K562 (cell line): ENCODE measurements at regions not wholly inside any gene's neighbourhood (a gene's known extent, or its start where the extent isn't known, plus 50 kb on each side); places are given as distances from the start of the nearest gene placed in this dataset.

Experiments
- ATAC-seq: fragments of 200-7000 bp; cut with Tn5 transposase; 3 replicates; pipeline ENCODE4 v1.9.1; 2020; ENCODE audit warnings: moderate library complexity
- BruUV-seq: library from RNA; stranded (reverse); fragments of 400-500 nt; replicated peaks from 2 replicates; lab custom pipeline; 2021; lab: Mats Ljungman, UMichigan
- CTCF ChIA-PET: fragments of 300-600 bp; formaldehyde crosslinking; extraction: SDS; loops from one replicate; lab custom pipeline; 2021; ENCODE audit warnings: low intra/inter-chr PET ratio; lab: Yijun Ruan, JAX
- POLR2A ChIA-PET: fragments of 300-600, 350-650 bp; sonication (Branson Sonifier 250); formaldehyde crosslinking; extraction: SDS; loops from one replicate; lab custom pipeline; 2021; ENCODE audit warnings: antibody characterized with exemption, inconsistent platforms; lab: Yijun Ruan, JAX
- DNase-seq, 4 experiments: peaks; one replicate each; pipeline versions ENCODE4 v3.0.0 to v3.0.0-alpha.2; 2011 to 2018; ENCODE audit warnings: low spot score in 3 of 4, mixed read lengths in 3 of 4; ENCODE audit errors: extremely low read depth in 1 of 4
- FAIRE-seq: peaks from 2 replicates; lab custom pipeline; 2011; peaks lifted over from hg19 to GRCh38; lab: Jason Lieb, UNC
- H2AFZ ChIP-seq: 2 replicates; pipeline ENCODE4 v1.6.0; 2011; ENCODE audit warnings: low read depth, low read length, control low read depth, inconsistent platforms
- H3K27ac ChIP-seq: fragments of 200-600 bp; 3 replicates; pipeline ENCODE4 v1.8.0; 2011; ENCODE audit warnings: low read depth, mild to moderate bottlenecking, control low read depth, inconsistent platforms, low read length, moderate library complexity, mixed read lengths; ENCODE audit errors: extremely low read depth
- H3K27me3 ChIP-seq, 2 experiments: fragments of 300-600 bp in 1 of 2; 2 replicates in 1 of 2; 3 replicates in 1 of 2; pipeline versions ENCODE4 v1.6.0 to v1.8.0; 2011; ENCODE audit warnings: inconsistent platforms in 2 of 2, low read length in 2 of 2, mild to moderate bottlenecking in 1 of 2, mixed read lengths in 1 of 2, moderate library complexity in 1 of 2; ENCODE audit not compliant: control insufficient read depth in 2 of 2, insufficient read depth in 2 of 2
- H3K36me3 ChIP-seq: fragments of 300-600 bp; 3 replicates; pipeline ENCODE4 v1.8.0; 2011; ENCODE audit warnings: mild to moderate bottlenecking, low read length, inconsistent platforms; ENCODE audit not compliant: control insufficient read depth, insufficient read depth
- H3K4me1 ChIP-seq, 2 experiments: fragments of 200-600 bp in 1 of 2; replicated peaks in 1 of 2; 2 replicates in 1 of 2; 3 replicates in 1 of 2; pipeline versions ENCODE4 v1.5.1 to v1.8.0; 2011; ENCODE audit warnings: inconsistent platforms in 2 of 2, low read length in 2 of 2, mild to moderate bottlenecking in 1 of 2, mixed read lengths in 1 of 2, moderate library complexity in 1 of 2; ENCODE audit not compliant: control insufficient read depth in 2 of 2, insufficient read depth in 2 of 2
- H3K4me2 ChIP-seq: 2 replicates; pipeline ENCODE4 v1.6.1; 2011; ENCODE audit warnings: low read length, control low read depth, inconsistent platforms, mixed read lengths; ENCODE audit not compliant: insufficient read depth
- H3K4me3 ChIP-seq: fragments of 200-600 bp; sonication (generic), shearing (Covaris generic); 2 replicates; pipeline ENCODE4 v1.5.1; 2016; ENCODE audit warnings: control low read depth, inconsistent platforms
- H3K79me2 ChIP-seq: fragments of 200-600 bp; 3 replicates; pipeline ENCODE4 v1.8.0; 2011; ENCODE audit warnings: low read length, inconsistent platforms; ENCODE audit not compliant: control insufficient read depth, insufficient read depth
- H3K9ac ChIP-seq, 2 experiments: 2 replicates each; pipeline versions ENCODE4 v1.6.0 to v1.6.1; 2011; ENCODE audit warnings: low read depth in 2 of 2, low read length in 2 of 2, control low read depth in 1 of 2, inconsistent platforms in 1 of 2, mild to moderate bottlenecking in 1 of 2, mixed read lengths in 1 of 2; ENCODE audit not compliant: insufficient read depth in 1 of 2
- H3K9me1 ChIP-seq: one replicate; pipeline ENCODE4 v1.6.0; 2011; ENCODE audit warnings: inconsistent platforms, mild to moderate bottlenecking, low read length, moderate library complexity; ENCODE audit not compliant: control insufficient read depth, insufficient read depth
- H3K9me3 ChIP-seq: replicated peaks from 2 replicates; pipeline ENCODE4 v1.5.1; 2011; ENCODE audit warnings: low read depth, low read length, inconsistent platforms; ENCODE audit not compliant: control insufficient read depth, insufficient read depth
- H4K20me1 ChIP-seq: replicated peaks from 2 replicates; pipeline ENCODE4 v1.6.1; 2011; ENCODE audit warnings: low read length, inconsistent platforms, mixed read lengths; ENCODE audit not compliant: control insufficient read depth, insufficient read depth
- ATF1 ChIP-seq, 2 experiments: fragments of 450-650 bp in 1 of 2; IDR thresholded peaks; 2 replicates each; pipeline ENCODE4 v1.6.1; 2016; ENCODE audit warnings: missing compliant biosample characterization in 1 of 2, missing genetic modification characterization in 1 of 2
- HDAC8 ChIP-seq: fragments of 450-650 bp; IDR thresholded peaks from 2 replicates; pipeline ENCODE4 v1.6.1; 2016; ENCODE audit warnings: mild to moderate bottlenecking, missing genetic modification characterization, moderate library complexity, missing compliant biosample characterization
- HDGF ChIP-seq: fragments of 450-650 bp; IDR thresholded peaks from 2 replicates; pipeline ENCODE4 v1.6.1; 2016
- JUNB ChIP-seq: fragments of 450-650 bp; formaldehyde crosslinking; conservative IDR thresholded peaks from 2 replicates; pipeline ENCODE4 v1.4.0; 2020; ENCODE audit warnings: mild to moderate bottlenecking
- MBD2 ChIP-seq: sonication (generic); IDR thresholded peaks from 2 replicates; pipeline ENCODE4 v1.6.1; 2016; ENCODE audit warnings: low read depth, borderline replicate concordance
- NR2C1 ChIP-seq, 2 experiments: fragments of 450-650 bp; IDR thresholded peaks; 2 replicates each; pipeline ENCODE4 v1.6.1; 2017; ENCODE audit warnings: mild to moderate bottlenecking in 2 of 2, antibody characterized with exemption in 1 of 2, inconsistent platforms in 1 of 2, missing compliant biosample characterization in 1 of 2, missing genetic modification characterization in 1 of 2
- SP2 ChIP-seq: IDR thresholded peaks from 2 replicates; pipeline ENCODE4 v1.6.1; 2011; ENCODE audit warnings: mild to moderate bottlenecking, low read depth, low read length, moderate library complexity; ENCODE audit not compliant: poor library complexity, severe bottlenecking; ENCODE audit errors: extremely low read depth
- ZNF436 ChIP-seq: fragments of 250-450, 450-650 bp; sonication (Bioruptor Pico); formaldehyde crosslinking; IDR thresholded peaks from 2 replicates; pipeline ENCODE4 v1.7.0; 2020; ENCODE audit warnings: mild to moderate bottlenecking
- WGBS: fragments of 100-300 bp; shearing (Covaris generic); methylation state at CpG from one replicate; pipeline ENCODE4 v1.1.6; 2016; ENCODE audit warnings: low coverage, mixed read lengths; ENCODE audit not compliant: insufficient coverage; ENCODE audit errors: missing lambda C conversion rate; 5-methylcytosine and 5-hydroxymethylcytosine counted together
- in situ Hi-C: fragments of 300-500 bp; cut with MboI; formaldehyde crosslinking; loops from 4 replicates; pipeline ENCODE4 v1.15.0; 2018; ENCODE audit warnings: inconsistent platforms, mixed read lengths
- intact Hi-C: fragments of 100-400 bp; cut with micrococcal nuclease; formaldehyde crosslinking; loops from 2 replicates; pipeline ENCODE4 v1.14.2; 2022

- BruUV-seq: no TSS peak
- WGBS: 0% methylated on average over 6 of the region's 6 CpGs
- ATAC-seq (no peak), DNase-seq (no peak), FAIRE-seq (no peak)
- H3K4me1 ChIP-seq: no peaks in the 10 kb centered on the region
- no peak overlapping the region for H3K27ac ChIP-seq
- H3K27me3 ChIP-seq: peaks cover 0 to 38% of the 10 kb centered on the region in 2 experiments; a peak in 3 of 5 replicates
- ChIA-PET POLR2A (interaction anchor here (1.2 kb wide), 1 partner anchor 10 kb away, joined by 3 read pairs; no protein-coding TSS in a partner anchor), CTCF (no interaction called here)
- H2AFZ ChIP-seq: no peak overlapping the region
- H3K9me1 ChIP-seq: no peaks in the 10 kb centered on the region
- in situ Hi-C loops: no loop called here
- no peak overlapping the region for H3K4me2 ChIP-seq
- H3K4me3 ChIP-seq: no peak overlapping the region
- intact Hi-C loops: no loop called here
- H3K9ac ChIP-seq: no peak overlapping the region
- H3K79me2 ChIP-seq: no peaks in the 10 kb centered on the region
- no peaks in the 10 kb centered on the region for H4K20me1 ChIP-seq
- H3K9me3 ChIP-seq: no peaks in the 10 kb centered on the region
- TF ChIP-seq SP2 (no peak), JUNB (CRISPR knock-in tag) (no peak), ZNF436 (CRISPR knock-in tag) (no peak)
- no peaks in the 10 kb centered on the region for H3K36me3 ChIP-seq
Observed at GRCh38 chr12:4985820-4986219, 57.9 kb upstream of the KCNA5 start.

GRCh38 chr12:4987076-4988046 is 56.3 kb upstream of the KCNA5 start:
- no peaks in the 10 kb centered on the region for H4K20me1 ChIP-seq
- peaks cover 0 to 38% of the 10 kb centered on the region in 2 experiments; a peak in 3 of 5 replicates for H3K27me3 ChIP-seq
- H3K9me3 ChIP-seq: no peaks in the 10 kb centered on the region
- H3K4me3 ChIP-seq: no peak overlapping the region
- no peak overlapping the region for H3K4me2 ChIP-seq
- H3K27ac ChIP-seq: no peak overlapping the region
- WGBS: under 1% methylated on average over 17 of the region's 17 CpGs
- no peaks in the 10 kb centered on the region for H3K36me3 ChIP-seq
- TF ChIP-seq HDAC8 (tag): no peak
- TF ChIP-seq MBD2: no peak
- TF ChIP-seq ATF1 (CRISPR knock-in tag; IDR thresholded peaks at IDR 0.05): no peak
- TF ChIP-seq ATF1 (tag; IDR thresholded peaks at IDR 0.05): no peak
- no peak for TF ChIP-seq NR2C1 (IDR thresholded peaks at IDR 0.05)
- TF ChIP-seq NR2C1 (tag; IDR thresholded peaks at IDR 0.05): no peak
- no peak for TF ChIP-seq HDGF
- in situ Hi-C loops: no loop called here
- intact Hi-C loops: no loop called here
- DNase-seq (no peak), FAIRE-seq (no peak), ATAC-seq (no peak)
- no peak overlapping the region for H2AFZ ChIP-seq
- H3K9me1 ChIP-seq: no peaks in the 10 kb centered on the region
- ChIA-PET POLR2A (interaction anchor here (0.6 kb wide), 1 partner anchor 113 kb away, joined by 3 read pairs; no protein-coding TSS in a partner anchor), CTCF (no interaction called here)
- H3K79me2 ChIP-seq: no peaks in the 10 kb centered on the region
- no peaks in the 10 kb centered on the region for H3K4me1 ChIP-seq
- no TSS peak for BruUV-seq
- H3K9ac ChIP-seq: no peak overlapping the region
